HFF-Myc (cell line): ENCODE measurements at regions not wholly inside any gene's neighbourhood (a gene's known extent, or its start where the extent isn't known, plus 50 kb on each side); places are given as distances from the start of the nearest gene placed in this dataset.

ENCODE experiments used
- DNase-seq: peaks from one replicate; pipeline ENCODE4 v3.0.0-alpha.2; 2011; ENCODE audit warnings: low read depth; ENCODE audit errors: extremely low read depth
- H3K4me3 ChIP-seq: replicated peaks from 2 replicates; pipeline ENCODE4 v1.5.1; 2011; ENCODE audit warnings: low read depth, mild to moderate bottlenecking, control low read depth, low read length
- TF ChIP-seq, protein P1 (sequence below): IDR thresholded peaks from 2 replicates; pipeline ENCODE4 v1.5.1; 2012; ENCODE audit warnings: mild to moderate bottlenecking, low read depth, low read length, control low read depth; ENCODE audit errors: missing control alignments

DNA sequence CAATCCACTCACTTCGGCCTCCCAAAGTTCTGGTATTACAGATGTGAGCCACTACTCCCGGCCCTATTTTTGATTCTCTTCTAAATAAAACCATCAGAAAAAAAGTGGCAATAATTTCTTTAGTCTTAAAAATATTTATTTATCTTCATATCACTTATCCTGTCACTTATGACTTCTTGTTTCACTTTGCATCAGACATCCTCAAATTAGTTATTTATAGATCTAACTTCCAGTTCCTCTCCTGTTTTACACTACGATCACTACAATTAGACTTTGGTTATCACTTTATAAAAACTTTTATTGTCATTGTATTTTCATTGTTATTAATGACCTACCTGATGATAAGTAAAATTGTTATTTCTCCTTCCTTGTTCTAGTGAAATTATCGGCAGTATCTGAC lies 783.4 kb upstream of the BRINP3 start:
- DNase-seq, result no peak
- TF ChIP-seq, protein P1, sequence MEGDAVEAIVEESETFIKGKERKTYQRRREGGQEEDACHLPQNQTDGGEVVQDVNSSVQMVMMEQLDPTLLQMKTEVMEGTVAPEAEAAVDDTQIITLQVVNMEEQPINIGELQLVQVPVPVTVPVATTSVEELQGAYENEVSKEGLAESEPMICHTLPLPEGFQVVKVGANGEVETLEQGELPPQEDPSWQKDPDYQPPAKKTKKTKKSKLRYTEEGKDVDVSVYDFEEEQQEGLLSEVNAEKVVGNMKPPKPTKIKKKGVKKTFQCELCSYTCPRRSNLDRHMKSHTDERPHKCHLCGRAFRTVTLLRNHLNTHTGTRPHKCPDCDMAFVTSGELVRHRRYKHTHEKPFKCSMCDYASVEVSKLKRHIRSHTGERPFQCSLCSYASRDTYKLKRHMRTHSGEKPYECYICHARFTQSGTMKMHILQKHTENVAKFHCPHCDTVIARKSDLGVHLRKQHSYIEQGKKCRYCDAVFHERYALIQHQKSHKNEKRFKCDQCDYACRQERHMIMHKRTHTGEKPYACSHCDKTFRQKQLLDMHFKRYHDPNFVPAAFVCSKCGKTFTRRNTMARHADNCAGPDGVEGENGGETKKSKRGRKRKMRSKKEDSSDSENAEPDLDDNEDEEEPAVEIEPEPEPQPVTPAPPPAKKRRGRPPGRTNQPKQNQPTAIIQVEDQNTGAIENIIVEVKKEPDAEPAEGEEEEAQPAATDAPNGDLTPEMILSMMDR, result no peak
- H3K4me3 ChIP-seq, result no peak overlapping the region

DNA sequence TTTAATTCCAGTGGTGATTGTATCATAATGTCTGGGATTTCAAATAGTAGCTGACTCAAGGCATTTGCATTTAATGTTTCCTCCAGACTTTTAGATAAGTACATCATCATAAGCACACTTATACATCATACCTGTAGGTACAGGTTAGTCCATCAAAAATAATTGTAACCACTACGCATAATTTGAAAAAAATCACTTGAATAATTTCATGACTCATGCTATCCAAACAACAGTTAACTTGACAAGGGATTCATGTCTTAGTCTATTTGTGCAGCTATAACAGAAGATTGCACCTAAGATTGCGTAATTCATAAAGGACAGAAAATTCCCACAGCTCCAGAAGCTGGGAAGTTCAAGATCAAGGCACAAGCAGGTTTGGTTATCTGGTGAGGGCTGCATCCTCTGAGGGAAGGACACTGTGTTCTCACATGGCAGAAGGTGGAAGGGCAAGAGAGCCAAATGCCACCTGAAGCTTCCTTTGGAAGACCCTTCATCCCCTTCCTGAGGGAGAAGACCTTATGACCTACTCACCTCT lies 801.7 kb upstream of the BRINP3 start:
- no peak for DNase-seq
- TF ChIP-seq, protein P1, result no peak
- no peak overlapping the region for H3K4me3 ChIP-seq

DNA sequence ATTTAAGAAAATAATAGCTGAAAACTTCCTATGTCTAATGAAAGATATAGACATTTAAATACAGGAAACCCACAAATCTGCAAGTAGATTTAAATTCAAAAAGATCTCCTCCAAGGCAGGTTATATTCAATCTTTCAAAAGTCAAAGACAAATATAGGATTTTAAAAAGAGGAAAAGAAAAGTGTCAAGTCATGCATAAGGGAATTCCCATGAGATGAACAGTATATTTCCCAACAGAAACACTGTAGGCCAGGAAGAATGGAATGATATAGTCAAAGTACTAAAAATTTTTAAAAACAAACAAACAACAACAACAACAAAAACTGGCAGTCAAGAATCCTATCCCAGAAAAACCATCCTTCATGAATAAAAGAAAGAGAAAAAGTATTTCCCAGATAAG lies 806.5 kb upstream of the BRINP3 start:
- DNase-seq, result no peak
- H3K4me3 ChIP-seq, result no peak overlapping the region
- TF ChIP-seq, protein P1, result no peak

DNA sequence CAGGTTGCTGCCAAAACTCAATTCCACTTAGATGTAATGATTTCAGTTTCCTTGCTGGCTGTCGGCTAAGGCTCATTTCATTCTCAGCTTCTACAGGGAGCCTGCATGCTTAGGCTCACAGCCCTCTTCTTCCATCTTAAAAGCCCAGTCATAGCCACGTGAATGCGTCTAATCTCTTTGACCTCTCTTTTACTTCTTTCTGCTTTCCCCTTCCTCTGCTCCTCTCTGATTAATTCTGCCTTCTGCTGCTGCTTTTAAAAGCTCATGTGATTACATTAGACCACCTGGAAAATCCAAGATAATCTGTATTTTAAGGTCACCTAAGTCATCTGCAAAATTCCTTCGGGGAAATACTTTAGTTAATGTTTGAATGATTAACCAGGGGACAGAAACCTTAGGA lies 812.8 kb upstream of the BRINP3 start:
- DNase-seq, result no peak
- no peak overlapping the region for H3K4me3 ChIP-seq
- TF ChIP-seq, protein P1, result no peak

DNA sequence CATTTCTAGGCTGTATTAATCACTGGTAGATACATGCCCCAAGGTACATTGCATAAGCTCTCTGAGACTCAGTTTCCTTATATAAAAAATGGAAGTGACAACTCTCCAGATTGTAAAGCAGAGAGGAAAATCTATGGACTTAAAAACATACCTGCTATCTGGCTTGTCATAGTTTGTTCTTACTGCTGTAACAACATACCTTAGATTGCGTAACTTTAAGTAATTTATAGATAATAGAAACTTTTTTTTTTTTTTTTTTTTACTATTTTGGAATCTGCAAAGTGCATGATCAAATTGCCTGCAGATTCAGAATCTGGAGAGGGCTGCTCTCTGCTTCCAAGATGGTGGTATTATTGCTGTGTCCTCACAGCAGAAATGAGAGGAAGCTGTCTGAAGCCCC lies 827.7 kb upstream of the BRINP3 start:
- TF ChIP-seq, protein P1, result no peak

DNA sequence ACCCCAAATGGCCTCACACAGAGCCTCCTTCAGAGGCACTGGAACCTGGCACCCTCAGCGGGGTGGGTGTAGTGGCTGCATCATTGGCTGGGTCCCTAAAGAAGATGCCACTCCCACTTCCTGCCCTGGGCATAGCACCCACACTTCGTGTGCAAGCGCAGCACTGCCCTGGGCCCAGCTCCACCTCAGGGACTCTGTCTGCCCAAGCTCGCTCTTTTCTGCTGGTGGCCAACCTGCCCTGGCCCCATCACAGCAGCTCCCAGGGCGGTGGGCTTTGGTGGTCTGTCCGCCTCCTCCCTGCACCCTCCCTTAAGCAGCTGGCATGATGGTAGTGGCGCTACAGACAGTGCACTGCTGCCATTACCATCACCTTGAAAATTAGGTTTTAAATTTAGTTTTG lies 829.3 kb upstream of the BRINP3 start:
- DNase-seq, result no peak
- TF ChIP-seq, protein P1, result no peak
- no peak overlapping the region for H3K4me3 ChIP-seq

More for the DNA sequence above, 827.7 kb upstream of the BRINP3 start:
- no peak overlapping the region for H3K4me3 ChIP-seq
- DNase-seq, result no peak

DNA sequence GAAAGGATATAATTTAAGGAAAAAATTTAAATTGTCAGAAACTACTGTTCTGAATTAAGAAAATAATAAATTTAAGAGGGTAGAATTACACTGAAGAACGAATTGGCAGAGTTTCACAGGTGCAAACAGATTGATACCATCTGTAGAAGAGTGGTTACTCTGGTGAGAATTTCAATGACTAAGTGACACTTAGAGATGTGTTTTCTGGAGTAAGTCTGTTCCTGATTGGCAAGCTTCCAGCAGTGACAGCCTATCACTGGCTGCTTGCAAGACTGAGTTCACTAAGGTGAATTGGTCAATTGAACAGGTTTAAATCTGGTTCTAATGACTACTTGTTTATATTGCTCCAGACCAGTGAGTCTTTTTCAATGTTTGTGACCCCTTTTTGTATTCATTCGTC lies 838.2 kb upstream of the RGS18 start:
- no peak overlapping the region for H3K4me3 ChIP-seq
- no peak for DNase-seq
- TF ChIP-seq, protein P1, result no peak
